Cerebellar nuclear complex (tissue), 1 donor: ENCODE measurements at regions not wholly inside any gene's neighbourhood (a gene's known extent, or its start where the extent isn't known, plus 50 kb on each side); places are given as distances from the start of the nearest gene placed in this dataset.
"Not testable (repeated sequence)": the region's sequence is repeated elsewhere in the genome, so short reads cannot be mapped to it uniquely, and the experiment has no call there.

Experiments
- DNase-seq, 2 experiments: peaks; one replicate each; lab custom pipeline; 2025; lab: John Stamatoyannopoulos, UW

DNA sequence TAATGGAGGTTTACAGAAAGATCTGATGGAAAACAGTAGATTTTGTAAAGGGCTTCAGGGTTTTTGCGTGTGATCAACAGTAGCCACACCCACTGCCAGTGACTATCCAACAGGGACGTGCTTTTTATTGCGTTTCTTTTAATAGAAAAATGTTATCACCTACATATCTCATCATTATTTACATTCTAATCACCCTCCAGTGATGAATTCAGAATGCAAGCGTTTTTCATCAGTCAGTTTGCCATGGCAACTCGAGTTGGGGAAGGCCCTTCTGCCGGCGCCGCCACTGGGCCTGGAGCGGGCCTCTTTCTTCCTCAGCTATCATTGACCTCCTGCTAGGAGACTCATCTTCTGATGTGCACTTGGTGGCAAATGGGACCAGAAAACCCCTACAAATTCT is 90.3 kb upstream of the TMTC4 start:
- no peak for DNase-seq

DNA sequence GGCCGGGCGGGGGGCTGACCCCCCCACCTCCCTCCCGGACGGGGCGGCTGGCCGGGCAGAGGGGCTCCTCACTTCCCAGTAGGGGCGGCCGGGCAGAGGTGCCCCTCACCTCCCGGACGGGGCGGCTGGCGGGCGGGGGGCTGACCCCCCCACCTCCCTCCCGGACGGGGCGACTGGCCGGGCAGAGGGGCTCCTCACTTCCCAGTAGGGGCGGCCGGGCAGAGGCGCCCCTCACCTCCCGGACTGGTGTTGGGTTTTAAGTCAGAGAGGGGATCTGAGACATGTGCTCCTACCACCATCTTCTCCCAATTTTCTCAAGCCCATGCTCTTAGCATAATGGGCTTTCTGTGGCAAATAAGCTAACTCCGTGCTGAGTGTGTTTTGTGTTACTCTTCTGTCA is 87.5 kb upstream of the TMTC4 start:
- not testable (repeated sequence) for DNase-seq

DNA sequence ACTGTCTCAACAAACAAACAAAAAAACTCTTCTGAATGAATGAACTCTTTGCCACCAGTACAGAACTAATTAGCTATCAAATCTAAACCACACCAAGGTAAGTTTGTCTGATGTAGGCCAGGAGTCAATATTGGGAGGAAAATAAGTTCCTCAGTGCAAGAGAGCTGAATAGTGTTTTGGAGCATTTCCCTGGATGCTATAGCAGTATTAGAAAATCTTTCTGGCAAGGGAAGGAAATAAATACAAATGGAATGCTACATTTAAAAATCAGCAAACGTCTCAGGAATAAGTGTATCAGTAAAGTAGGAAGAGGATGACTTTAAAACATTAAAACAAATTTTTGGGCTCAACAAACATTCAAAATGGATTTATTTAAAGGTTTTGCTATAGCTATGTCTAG is 81.3 kb upstream of the TMTC4 start:
- DNase-seq: no peak

DNA sequence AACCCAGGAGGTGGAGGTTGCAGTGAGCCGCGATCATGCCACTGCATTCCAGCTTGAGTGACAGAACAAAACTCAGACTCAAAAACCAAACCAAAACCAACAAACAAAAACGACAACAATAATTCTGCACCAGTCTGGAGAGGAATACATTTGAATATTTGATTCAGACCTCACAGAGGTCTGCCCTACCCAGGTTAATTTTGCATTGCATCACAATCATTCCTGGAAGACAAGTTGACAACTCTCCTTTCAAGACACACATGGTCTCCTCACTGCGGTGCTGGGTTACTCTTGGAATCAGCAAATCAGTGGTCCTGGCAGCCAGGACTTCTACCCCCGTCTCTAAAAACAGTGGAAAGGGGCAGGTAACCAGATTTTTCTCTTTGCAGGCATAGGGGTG is 79.9 kb upstream of the TMTC4 start:
- DNase-seq: no peak

DNA sequence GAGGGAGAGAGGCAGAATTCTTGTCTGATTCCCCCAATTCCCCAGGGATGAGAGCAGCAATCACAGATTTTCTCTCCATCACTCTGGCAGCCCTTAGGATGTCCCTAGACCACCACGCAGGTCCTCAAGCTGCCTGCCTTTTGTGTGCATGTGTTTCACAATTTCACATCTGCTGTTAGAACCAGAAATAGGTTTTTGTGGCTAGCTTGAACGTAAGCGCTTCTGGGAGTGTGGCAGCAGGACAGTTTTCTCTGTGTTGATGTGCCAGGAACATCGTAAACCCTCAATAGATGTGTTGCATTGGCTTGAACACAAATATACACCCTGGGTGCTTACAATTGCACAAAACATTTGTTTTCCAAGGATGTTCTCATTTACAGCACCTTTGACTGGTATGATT is 78.8 kb upstream of the TMTC4 start:
- no peak for DNase-seq

DNA sequence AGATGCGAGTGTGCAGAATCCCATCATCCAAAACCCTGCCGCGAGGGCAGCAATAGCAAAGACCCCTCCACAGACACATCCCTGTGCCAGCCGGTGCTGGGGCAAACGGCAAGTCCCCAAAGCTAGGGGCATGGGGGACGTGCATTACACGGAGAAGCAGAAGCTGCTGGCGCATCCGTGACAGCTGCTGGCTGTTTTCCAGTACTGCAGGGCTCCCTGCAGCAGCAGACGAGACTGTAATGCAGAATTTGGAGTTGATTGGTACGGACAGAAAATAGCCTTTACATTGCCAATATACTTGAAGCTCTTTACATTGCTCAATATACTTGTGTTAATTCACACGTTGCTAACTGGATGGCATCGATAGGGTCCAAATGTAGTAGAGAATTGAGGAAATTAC is 77.2 kb upstream of the TMTC4 start:
- DNase-seq: no peak

DNA sequence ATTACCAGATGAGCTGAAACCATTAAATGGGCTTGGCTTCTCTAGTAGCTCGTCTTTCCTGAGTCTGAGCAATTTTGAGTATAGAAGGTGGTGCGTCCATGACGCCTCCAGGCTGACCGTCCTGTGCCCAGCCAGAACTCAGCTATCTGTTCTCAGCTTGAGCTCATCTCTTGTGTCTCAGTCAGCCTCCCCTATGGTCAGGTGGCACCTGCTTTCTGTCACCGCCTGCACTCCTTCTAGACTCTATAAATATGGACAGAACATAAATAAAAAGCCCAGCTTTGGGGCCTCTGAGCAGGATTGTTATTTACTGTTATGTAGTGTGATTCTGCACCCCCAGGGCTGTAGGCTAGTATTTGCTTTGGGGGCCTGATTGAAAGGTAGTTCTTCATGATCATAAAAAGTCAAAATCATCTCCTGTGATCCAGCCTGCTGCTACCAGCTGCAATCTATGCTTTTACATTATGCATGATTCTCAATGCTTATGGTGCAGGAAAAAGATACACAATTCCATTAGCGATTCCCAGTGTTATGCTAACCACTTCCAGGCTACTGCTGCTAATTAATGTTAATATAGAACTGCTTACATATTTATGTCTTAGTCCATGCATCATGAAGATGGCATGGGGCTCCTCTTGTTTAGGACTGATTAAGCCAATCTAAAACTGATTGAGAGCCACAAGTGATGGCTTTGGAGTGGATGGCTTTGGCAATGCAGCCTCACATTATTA is 72.5 kb upstream of the TMTC4 start:
- no peak for DNase-seq

DNA sequence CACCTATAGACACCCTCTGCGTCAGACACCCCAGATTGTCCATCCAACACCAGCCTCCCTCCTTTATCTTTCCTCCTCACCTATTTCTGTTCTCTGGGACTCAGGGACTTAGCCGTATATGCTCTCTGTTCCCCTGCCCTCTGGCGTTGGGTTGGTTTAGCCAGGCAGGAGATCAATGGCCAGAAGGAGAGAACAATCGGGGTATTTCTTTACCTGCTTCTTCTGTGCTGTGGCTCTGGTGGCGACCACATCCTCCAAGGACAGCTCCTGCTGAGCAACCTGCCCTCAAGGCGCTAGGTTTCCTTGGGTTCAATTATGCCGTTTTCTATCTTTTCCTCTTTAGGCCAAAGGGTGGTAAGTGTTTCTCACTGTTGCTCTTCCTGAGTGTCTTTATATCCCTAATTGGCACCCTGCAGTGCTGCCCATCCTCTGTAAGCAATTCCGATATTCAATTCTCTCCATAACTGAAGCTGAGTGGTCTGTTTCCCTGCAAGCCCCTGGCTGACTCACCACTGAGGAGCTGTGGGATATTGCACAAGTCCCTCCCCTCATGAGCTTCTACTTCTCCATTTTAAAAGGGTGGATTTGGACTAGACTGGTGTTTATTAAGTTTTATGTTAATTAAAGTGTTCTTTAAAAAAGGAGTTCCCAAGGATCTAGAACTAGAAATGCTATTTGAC is 63.7 kb upstream of the TMTC4 start:
- no peak for DNase-seq

DNA sequence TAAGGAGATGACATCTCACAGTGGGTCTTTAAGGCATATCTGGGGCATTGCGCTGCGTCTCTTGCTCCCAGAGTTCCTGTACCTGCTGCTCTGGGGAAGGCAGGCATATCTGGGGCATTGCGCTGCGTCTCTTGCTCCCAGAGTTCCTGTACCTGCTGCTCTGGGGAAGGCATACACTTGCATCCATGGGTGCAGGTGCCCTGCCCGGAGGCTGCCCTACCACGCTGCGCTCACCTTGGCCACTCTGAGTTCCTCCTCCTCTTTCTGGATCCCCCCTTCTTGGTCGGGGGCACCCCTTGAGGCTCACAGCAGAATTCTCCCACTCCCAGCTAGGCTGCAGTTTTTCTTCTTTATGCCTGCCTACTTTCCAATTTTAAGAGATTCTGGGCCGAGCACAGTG is 60.9 kb upstream of the TMTC4 start:
- DNase-seq: no peak

GRCh38 chr13:100734194-100734720 is 59.7 kb upstream of the TMTC4 start:
- no peak for DNase-seq

DNA sequence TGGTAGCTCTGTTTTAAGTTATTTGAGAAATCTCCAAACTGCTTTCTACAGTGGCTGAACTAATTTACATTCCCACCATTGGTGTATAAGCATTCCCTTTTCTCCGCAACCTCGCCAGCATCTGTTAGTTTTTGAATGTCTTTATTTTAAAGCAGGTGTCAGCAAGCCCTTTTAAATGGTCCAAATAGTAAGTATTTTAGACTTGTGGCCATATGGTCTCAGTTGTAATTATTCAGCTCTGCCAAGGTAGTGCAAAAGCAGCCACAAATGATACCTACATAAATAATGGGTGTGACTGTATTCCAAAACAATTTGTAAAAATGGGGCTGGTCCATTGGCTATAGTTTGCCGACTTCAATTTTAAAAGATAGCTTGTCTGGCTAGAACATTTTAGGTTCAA is 58.7 kb upstream of the TMTC4 start:
- DNase-seq: peak; percentile 16 to 58

DNA sequence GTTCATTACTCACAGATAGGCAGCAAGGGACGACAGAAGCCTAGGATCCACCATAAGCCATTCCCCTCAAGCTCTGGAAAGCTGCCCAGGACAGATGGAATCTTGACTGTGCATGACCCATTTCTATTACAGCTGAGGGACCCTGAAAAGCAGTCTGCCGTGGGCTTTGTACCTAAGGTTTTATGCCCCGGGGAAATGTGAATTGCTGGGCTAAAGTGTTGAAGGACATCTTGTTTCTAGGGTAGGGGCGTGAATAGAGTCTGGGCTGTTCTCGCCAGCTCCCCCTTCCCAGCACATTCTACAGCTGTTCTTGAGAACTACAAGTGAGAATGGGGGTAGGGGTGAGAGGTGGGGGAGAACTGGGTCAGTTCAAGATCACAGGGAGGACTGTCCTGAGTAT is 53.6 kb upstream of the TMTC4 start:
- no peak for DNase-seq

DNA sequence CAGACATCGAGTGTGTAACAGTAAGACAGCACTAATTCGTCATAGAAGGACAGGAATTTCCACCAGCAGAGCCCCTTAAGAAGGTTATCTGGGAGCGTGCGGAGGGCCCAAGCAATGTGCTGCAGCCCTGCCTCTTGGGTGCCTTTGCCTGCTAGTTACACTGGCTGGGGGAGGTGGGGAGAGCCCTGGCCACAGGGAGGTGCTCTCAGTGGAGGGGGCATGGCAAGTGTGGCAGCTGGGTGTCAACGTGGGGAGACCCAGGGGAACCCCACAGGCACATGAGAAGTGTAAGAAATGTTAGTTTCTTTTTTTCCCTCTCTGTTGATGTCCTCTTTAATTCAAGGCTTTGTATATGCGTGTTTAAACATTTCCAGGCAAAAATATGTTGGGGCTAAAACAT is 50.9 kb upstream of the TMTC4 start:
- DNase-seq: no peak

- DNase-seq: no peak
These were observed 50.0 kb upstream of the TMTC4 start for GRCh38 chr13:100724568-100724967.
